PC-3 (cell line): ENCODE measurements at regions not wholly inside any gene's neighbourhood (a gene's known extent, or its start where the extent isn't known, plus 50 kb on each side); places are given as distances from the start of the nearest gene placed in this dataset.

ENCODE experiments used
- ATAC-seq: fragments of 200-7000 bp; cut with Tn5 transposase; 2 replicates; pipeline ENCODE4 v1.9.1; 2020; ENCODE audit warnings: mild to moderate bottlenecking, moderate library complexity
- BruUV-seq: library from RNA; stranded (reverse); fragments of 400-500 nt; replicated peaks from 2 replicates; lab custom pipeline; 2021; lab: Mats Ljungman, UMichigan
- CTCF ChIA-PET: fragments of 300-600 bp; sonication (Branson Sonifier 250); formaldehyde crosslinking; loops from one replicate; lab custom pipeline; 2022; ENCODE audit warnings: antibody characterized with exemption; lab: Charles Lee
- POLR2A ChIA-PET: fragments of 300-600 bp; sonication (Branson Sonifier 250); formaldehyde crosslinking; loops from one replicate; lab custom pipeline; 2022; ENCODE audit warnings: antibody characterized with exemption; ENCODE audit not compliant: unreplicated experiment; lab: Charles Lee
- DNase-seq: peaks from one replicate; pipeline ENCODE4 v3.0.0-alpha.2; 2015
- H2AFZ ChIP-seq: fragments of 300-600 bp; sonication (generic); 2 replicates; pipeline ENCODE4 v1.6.0; 2016; ENCODE audit warnings: antibody characterized with exemption, low read length
- H3F3A ChIP-seq: fragments of 300-600 bp; sonication (generic); one replicate; pipeline ENCODE4 v1.6.0; 2017; ENCODE audit warnings: antibody characterized with exemption, low read length, control low read depth, mild to moderate bottlenecking; ENCODE audit not compliant: unreplicated experiment
- H3K27ac ChIP-seq: fragments of 300-600 bp; sonication (generic); 2 replicates; pipeline ENCODE4 v1.5.1; 2016; ENCODE audit warnings: mild to moderate bottlenecking, low read length
- H3K27me3 ChIP-seq: fragments of 300-600 bp; sonication (generic); 2 replicates; pipeline ENCODE4 v1.6.1; 2016; ENCODE audit warnings: low read length, mixed read lengths
- H3K36me3 ChIP-seq: fragments of 300-600 bp; sonication (generic); 2 replicates; pipeline ENCODE4 v1.6.1; 2016; ENCODE audit warnings: low read depth, mixed run types, low read length, mixed read lengths
- H3K4me1 ChIP-seq: fragments of 300-600 bp; sonication (generic); 2 replicates; pipeline ENCODE4 v1.5.1; 2016; ENCODE audit warnings: low read length; ENCODE audit not compliant: insufficient read depth
- H3K4me2 ChIP-seq: fragments of 300-600 bp; sonication (generic); 2 replicates; pipeline ENCODE4 v1.6.0; 2016; ENCODE audit warnings: low read length
- H3K4me3 ChIP-seq: fragments of 300-600 bp; sonication (generic); 2 replicates; pipeline ENCODE4 v1.5.1; 2016; ENCODE audit warnings: mild to moderate bottlenecking, low read length, mixed read lengths
- H3K79me2 ChIP-seq: fragments of 300-600 bp; sonication (generic); 2 replicates; pipeline ENCODE4 v1.6.1; 2017; ENCODE audit warnings: low read length, mixed read lengths
- H3K9ac ChIP-seq: fragments of 300-600 bp; sonication (generic); 2 replicates; pipeline ENCODE4 v1.6.0; 2016; ENCODE audit warnings: mild to moderate bottlenecking, low read length
- H3K9me2 ChIP-seq: fragments of 300-600 bp; sonication (generic); replicated peaks from 2 replicates; pipeline ENCODE4 v1.6.1; 2016; ENCODE audit warnings: mixed run types, low read length, mixed read lengths
- H3K9me3 ChIP-seq: fragments of 300-600 bp; sonication (generic); 2 replicates; pipeline ENCODE4 v1.6.1; 2016; ENCODE audit warnings: low read length, mixed read lengths
- H4K20me1 ChIP-seq: fragments of 300-600 bp; sonication (generic); 2 replicates; pipeline ENCODE4 v1.6.1; 2016; ENCODE audit warnings: low read length, mixed read lengths
- EZH2 ChIP-seq: fragments of 300-600 bp; sonication (generic); IDR thresholded peaks from one replicate; pipeline ENCODE4 v1.6.1; 2017; ENCODE audit warnings: antibody characterized with exemption, mild to moderate bottlenecking, low read length; ENCODE audit not compliant: unreplicated experiment
- EZH2phosphoT487 ChIP-seq: fragments of 300-600 bp; sonication (generic); IDR thresholded peaks from 2 replicates; pipeline ENCODE4 v1.6.1; 2018; ENCODE audit warnings: mild to moderate bottlenecking, antibody characterized with exemption, low read length, borderline replicate concordance
- intact Hi-C: fragments of 100-400 bp; cut with micrococcal nuclease; formaldehyde crosslinking; loops from 2 replicates; pipeline ENCODE4 v1.9.0; 2023
- TF ChIP-seq, protein P1 (sequence below): fragments of 300-600 bp; sonication (generic); conservative IDR thresholded peaks from 2 replicates; pipeline ENCODE4 v1.5.1; 2017; ENCODE audit warnings: antibody characterized with exemption, low read depth, mild to moderate bottlenecking, low read length

DNA sequence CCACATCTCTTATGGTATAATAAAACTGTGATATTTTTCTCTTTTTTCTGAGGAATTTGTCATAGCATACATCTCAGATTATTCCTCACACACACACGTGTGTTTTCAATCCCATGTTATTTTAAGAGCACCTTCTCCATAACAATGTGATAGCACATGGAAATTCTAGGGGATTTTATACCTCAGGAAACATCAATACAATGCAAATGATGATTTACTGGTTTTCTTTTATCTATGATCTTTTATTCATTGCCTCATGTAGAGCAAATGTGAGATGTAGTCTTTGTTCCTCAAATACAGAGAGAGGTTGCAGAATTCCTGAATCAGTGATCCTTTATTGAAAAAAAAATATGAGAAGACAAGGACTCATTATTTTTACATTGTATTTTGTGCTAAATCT lies 128.3 kb upstream of the ROBO1 start:
- no peak overlapping the region for H3K4me2 ChIP-seq
- no peaks in the 10 kb centered on the region for H3F3A ChIP-seq
- no peaks in the 10 kb centered on the region for H3K9me3 ChIP-seq
- CTCF ChIA-PET, result no interaction called here
- H3K36me3 ChIP-seq, result no peaks in the 10 kb centered on the region
- H3K9me2 ChIP-seq, result no peaks in the 10 kb centered on the region
- H3K4me1 ChIP-seq, result no peaks in the 10 kb centered on the region
- DNase-seq, result no peak
- no peak overlapping the region for H3K9ac ChIP-seq
- H4K20me1 ChIP-seq, result no peaks in the 10 kb centered on the region
- ATAC-seq, result no peak
- no peak overlapping the region for H2AFZ ChIP-seq
- TF ChIP-seq, protein P1, sequence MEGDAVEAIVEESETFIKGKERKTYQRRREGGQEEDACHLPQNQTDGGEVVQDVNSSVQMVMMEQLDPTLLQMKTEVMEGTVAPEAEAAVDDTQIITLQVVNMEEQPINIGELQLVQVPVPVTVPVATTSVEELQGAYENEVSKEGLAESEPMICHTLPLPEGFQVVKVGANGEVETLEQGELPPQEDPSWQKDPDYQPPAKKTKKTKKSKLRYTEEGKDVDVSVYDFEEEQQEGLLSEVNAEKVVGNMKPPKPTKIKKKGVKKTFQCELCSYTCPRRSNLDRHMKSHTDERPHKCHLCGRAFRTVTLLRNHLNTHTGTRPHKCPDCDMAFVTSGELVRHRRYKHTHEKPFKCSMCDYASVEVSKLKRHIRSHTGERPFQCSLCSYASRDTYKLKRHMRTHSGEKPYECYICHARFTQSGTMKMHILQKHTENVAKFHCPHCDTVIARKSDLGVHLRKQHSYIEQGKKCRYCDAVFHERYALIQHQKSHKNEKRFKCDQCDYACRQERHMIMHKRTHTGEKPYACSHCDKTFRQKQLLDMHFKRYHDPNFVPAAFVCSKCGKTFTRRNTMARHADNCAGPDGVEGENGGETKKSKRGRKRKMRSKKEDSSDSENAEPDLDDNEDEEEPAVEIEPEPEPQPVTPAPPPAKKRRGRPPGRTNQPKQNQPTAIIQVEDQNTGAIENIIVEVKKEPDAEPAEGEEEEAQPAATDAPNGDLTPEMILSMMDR, result no peak
- TF ChIP-seq EZH2phosphoT487 (no peak), EZH2 (no peak)
- intact Hi-C loops, result no loop called here
- H3K4me3 ChIP-seq, result no peak overlapping the region
- H3K27ac ChIP-seq, result no peak overlapping the region
- no peaks in the 10 kb centered on the region for H3K27me3 ChIP-seq
- H3K79me2 ChIP-seq, result no peaks in the 10 kb centered on the region
- BruUV-seq, result no TSS peak
- POLR2A ChIA-PET, result interaction anchor here (0.6 kb wide), 1 partner anchor 25 kb away, joined by 3 read pairs; no protein-coding TSS in a partner anchor

DNA sequence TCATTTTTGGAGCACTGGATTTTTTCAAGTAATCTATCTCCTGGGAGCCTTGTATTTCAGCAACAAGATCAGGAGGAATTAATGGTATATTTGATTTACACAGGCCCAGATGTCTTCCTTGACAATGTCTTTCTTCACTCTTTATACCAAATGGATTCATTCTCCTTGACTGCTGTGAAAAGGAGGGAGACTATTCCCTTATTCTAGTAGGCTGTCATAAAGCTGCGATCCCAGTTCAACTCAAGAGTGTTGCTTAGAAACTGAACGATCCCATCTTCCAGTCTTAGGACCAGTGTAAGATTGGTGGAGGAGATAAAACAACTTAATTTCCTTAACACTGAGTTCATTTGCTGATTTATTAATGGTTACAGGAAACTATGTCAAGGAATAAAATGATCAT lies 119.4 kb upstream of the ROBO1 start:
- no peak overlapping the region for H3K4me3 ChIP-seq
- no peak for TF ChIP-seq EZH2
- no peak for TF ChIP-seq EZH2phosphoT487
- TF ChIP-seq, protein P1, result no peak
- H3K36me3 ChIP-seq, result no peaks in the 10 kb centered on the region
- ChIA-PET CTCF (no interaction called here), POLR2A (no interaction called here)
- no peak for ATAC-seq
- no peaks in the 10 kb centered on the region for H3F3A ChIP-seq
- no peak overlapping the region for H3K4me2 ChIP-seq
- no peak overlapping the region for H3K27ac ChIP-seq
- DNase-seq, result no peak
- no peaks in the 10 kb centered on the region for H3K27me3 ChIP-seq
- no TSS peak for BruUV-seq
- H2AFZ ChIP-seq, result no peak overlapping the region
- H3K4me1 ChIP-seq, result no peaks in the 10 kb centered on the region
- no peak overlapping the region for H3K9ac ChIP-seq
- H4K20me1 ChIP-seq, result no peaks in the 10 kb centered on the region
- no peaks in the 10 kb centered on the region for H3K79me2 ChIP-seq
- H3K9me3 ChIP-seq, result no peaks in the 10 kb centered on the region
- no peaks in the 10 kb centered on the region for H3K9me2 ChIP-seq
- intact Hi-C loops, result no loop called here

DNA sequence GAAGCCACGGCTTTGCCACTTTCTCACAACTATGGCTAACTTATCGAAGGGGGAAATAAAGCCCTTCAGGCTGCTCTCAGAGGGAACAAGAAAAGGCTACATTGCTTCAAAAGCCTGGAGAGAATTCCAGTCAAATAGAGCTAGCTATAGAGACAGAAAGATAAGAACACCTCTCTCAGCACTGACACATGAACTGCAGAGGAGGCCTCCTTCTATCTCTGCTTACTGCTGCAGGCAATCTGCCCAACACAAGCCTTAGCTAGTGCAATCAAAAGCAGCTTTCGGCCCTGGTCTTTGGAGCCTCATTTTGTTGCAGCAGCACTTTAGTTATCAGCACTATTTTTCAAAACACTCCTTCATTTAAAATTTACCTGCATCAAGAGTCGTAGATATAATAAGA lies 118.4 kb upstream of the ROBO1 start:
- no TSS peak for BruUV-seq
- no peak for TF ChIP-seq EZH2phosphoT487
- no peak for TF ChIP-seq EZH2
- TF ChIP-seq, protein P1, result no peak
- Histone ChIP-seq H3K9ac (no peak overlapping the region), H3K4me3 (no peak overlapping the region), H3K27me3 (no peaks in the 10 kb centered on the region), H4K20me1 (no peaks in the 10 kb centered on the region), H3K9me3 (no peaks in the 10 kb centered on the region), H3K79me2 (no peaks in the 10 kb centered on the region), H3K9me2 (no peaks in the 10 kb centered on the region), H3K36me3 (no peaks in the 10 kb centered on the region), H3F3A (no peaks in the 10 kb centered on the region), H3K27ac (no peak overlapping the region), H3K4me2 (no peak overlapping the region), H3K4me1 (no peaks in the 10 kb centered on the region), H2AFZ (peak overlapping the region; percentile 46; the same call in 1 of the 2 replicates)
- intact Hi-C loops, result no loop called here
- POLR2A ChIA-PET, result no interaction called here
- CTCF ChIA-PET, result no interaction called here
- ATAC-seq (no peak), DNase-seq (no peak)
